ENCODE measurements at regions not wholly inside any gene's neighbourhood (a gene's known extent, or its start where the extent isn't known, plus 50 kb on each side); places are given as distances from the start of the nearest gene placed in this dataset.

DNA sequence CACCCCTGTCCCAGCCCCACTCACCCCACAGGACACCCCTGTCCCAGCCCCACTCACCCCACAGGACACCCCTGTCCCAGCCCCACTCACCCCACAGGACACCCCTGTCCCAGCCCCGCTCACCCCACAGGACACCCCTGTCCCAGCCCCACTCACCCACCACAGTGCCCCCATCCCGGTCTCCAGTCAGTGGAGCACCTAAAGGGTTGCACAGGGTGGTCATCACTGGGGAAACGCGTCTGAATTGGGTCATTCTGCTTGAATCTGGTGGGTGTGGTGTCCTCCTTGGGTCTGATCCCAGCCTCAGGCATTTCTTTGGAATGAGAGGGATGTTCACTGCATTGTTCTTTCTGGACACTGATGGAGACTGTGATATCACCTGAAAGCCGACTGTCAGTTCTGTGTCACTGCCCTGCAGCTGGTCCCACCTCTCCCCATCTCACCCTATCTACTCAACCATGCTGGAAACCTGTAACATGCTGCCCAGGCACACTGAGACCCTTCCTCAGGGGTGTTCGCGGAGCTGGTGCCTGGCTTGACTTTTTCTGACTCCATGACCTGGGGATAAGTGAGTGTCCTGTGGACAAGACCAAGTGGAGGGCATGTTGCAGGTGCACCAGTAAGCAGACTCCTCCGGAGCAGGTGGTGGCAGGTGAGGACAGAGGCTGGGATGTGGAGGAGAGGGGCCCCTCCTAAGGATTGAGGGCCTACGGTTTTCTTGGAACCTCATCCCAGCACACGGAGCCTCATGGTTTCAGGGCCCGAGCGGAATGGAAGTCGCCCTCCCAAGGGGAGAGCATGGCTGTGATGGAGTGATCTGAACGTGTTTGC, 262.5 kb upstream of the PPP2R2D start:
- Mint-ChIP-seq H3K9me3 (ENCODE audit: unreplicated experiment) (peaks cover 44% of the 10 kb centered on the region), H3K4me1 (ENCODE audit: unreplicated experiment) (no peaks in the 10 kb centered on the region), H3K27ac (ENCODE audit: unreplicated experiment) (no peak overlapping the region), H3K4me3 (ENCODE audit: unreplicated experiment) (no peak overlapping the region), H3K27me3 (ENCODE audit: unreplicated experiment) (no peaks in the 10 kb centered on the region), H3K36me3 (ENCODE audit: unreplicated experiment) (peaks cover 2% of the 10 kb centered on the region)
- TF ChIP-seq, protein P1, sequence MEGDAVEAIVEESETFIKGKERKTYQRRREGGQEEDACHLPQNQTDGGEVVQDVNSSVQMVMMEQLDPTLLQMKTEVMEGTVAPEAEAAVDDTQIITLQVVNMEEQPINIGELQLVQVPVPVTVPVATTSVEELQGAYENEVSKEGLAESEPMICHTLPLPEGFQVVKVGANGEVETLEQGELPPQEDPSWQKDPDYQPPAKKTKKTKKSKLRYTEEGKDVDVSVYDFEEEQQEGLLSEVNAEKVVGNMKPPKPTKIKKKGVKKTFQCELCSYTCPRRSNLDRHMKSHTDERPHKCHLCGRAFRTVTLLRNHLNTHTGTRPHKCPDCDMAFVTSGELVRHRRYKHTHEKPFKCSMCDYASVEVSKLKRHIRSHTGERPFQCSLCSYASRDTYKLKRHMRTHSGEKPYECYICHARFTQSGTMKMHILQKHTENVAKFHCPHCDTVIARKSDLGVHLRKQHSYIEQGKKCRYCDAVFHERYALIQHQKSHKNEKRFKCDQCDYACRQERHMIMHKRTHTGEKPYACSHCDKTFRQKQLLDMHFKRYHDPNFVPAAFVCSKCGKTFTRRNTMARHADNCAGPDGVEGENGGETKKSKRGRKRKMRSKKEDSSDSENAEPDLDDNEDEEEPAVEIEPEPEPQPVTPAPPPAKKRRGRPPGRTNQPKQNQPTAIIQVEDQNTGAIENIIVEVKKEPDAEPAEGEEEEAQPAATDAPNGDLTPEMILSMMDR (IDR thresholded peaks at IDR 0.05), result no peak
- peak; percentile 69 for DNase-seq (ENCODE audit: extremely low spot score, unreplicated experiment)

DNA sequence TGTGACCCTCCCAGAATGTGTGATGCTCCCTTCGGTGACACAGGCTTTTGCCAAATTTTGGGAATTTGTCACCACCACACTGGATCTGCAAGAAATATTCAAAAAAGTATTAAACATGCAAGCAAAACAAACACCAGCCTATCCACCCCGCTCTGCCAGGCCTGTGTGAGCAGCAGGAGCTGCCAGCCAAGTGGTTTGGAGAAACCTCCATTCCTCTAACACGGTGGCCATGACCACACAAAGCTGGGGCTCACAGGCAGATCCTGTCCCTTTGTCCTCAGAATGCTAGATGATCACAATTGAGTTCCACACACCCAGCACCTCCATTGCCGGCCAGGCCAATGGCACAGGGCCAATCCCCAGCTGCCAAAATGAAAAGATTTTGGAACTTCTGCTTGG, 261.9 kb upstream of the PPP2R2D start:
- H3K4me1 Mint-ChIP-seq (ENCODE audit: unreplicated experiment), result no peaks in the 10 kb centered on the region
- peaks cover 2% of the 10 kb centered on the region for H3K36me3 Mint-ChIP-seq (ENCODE audit: unreplicated experiment)
- H3K4me3 Mint-ChIP-seq (ENCODE audit: unreplicated experiment), result no peak overlapping the region
- TF ChIP-seq, protein P1 (IDR thresholded peaks at IDR 0.05), result no peak
- no peak overlapping the region for H3K27ac Mint-ChIP-seq (ENCODE audit: unreplicated experiment)
- H3K9me3 Mint-ChIP-seq (ENCODE audit: unreplicated experiment), result peaks cover 39% of the 10 kb centered on the region
- no peaks in the 10 kb centered on the region for H3K27me3 Mint-ChIP-seq (ENCODE audit: unreplicated experiment)
- DNase-seq (ENCODE audit: extremely low spot score, unreplicated experiment), result peak; percentile 67

DNA sequence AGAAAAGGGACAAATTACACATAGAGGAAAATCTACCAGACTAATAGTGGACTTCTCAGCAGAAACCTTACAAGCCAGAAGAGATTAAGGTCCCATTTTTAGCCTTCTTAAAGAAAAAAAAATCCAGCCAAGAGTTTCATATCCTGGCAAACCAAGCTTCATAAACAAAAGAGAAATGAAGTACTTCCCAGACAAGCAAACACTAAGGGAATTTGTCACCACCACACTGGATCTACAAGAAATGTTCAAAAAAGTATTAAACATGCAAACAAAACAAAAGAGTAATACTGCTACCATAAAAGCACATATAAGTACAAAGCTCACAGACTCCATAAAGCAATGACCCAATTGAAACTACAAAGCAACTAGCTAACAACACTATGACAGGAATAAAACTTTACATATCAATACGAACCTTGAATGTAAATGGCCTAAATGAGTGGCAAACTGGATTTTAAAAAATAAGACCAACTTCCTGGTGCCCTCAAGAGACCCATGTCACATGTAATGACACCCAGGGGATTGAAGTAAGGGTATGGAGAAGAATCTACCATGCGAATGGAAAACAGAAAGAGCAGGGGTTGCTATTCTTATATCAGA, 260.7 kb upstream of the PPP2R2D start:
- Mint-ChIP-seq H3K27me3 (ENCODE audit: unreplicated experiment) (no peaks in the 10 kb centered on the region), H3K9me3 (ENCODE audit: unreplicated experiment) (peaks cover 44% of the 10 kb centered on the region), H3K36me3 (ENCODE audit: unreplicated experiment) (peaks cover 2% of the 10 kb centered on the region), H3K4me1 (ENCODE audit: unreplicated experiment) (no peaks in the 10 kb centered on the region), H3K27ac (ENCODE audit: unreplicated experiment) (no peak overlapping the region), H3K4me3 (ENCODE audit: unreplicated experiment) (no peak overlapping the region)
- TF ChIP-seq, protein P1 (IDR thresholded peaks at IDR 0.05), result no peak
- DNase-seq (ENCODE audit: extremely low spot score, unreplicated experiment), result no peak

DNA sequence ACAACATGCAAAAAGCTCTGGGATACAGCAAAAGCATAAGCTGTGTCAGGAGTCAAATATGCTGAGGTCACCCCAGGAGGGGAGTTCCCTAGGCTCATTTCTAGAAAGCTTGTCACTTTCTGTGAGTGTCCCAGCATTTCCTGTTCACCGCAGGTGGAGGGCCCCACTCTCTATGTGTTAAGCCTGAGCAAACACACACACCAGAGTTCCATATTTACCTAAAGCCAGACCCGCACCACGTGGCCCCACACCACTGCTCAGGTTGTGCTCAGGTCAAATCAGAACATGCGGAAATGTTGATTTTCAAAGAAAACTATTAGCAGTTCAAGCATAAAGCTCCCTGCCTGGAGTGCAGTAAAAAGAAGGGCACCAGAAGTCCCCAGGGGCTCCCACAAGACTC, 259.6 kb upstream of the PPP2R2D start:
- Mint-ChIP-seq H3K27me3 (ENCODE audit: unreplicated experiment) (no peaks in the 10 kb centered on the region), H3K36me3 (ENCODE audit: unreplicated experiment) (no peaks in the 10 kb centered on the region), H3K27ac (ENCODE audit: unreplicated experiment) (no peak overlapping the region), H3K4me3 (ENCODE audit: unreplicated experiment) (no peak overlapping the region), H3K4me1 (ENCODE audit: unreplicated experiment) (no peaks in the 10 kb centered on the region), H3K9me3 (ENCODE audit: unreplicated experiment) (peaks cover 39% of the 10 kb centered on the region)
- TF ChIP-seq, protein P1 (IDR thresholded peaks at IDR 0.05), result no peak
- no peak for DNase-seq (ENCODE audit: extremely low spot score, unreplicated experiment)

DNA sequence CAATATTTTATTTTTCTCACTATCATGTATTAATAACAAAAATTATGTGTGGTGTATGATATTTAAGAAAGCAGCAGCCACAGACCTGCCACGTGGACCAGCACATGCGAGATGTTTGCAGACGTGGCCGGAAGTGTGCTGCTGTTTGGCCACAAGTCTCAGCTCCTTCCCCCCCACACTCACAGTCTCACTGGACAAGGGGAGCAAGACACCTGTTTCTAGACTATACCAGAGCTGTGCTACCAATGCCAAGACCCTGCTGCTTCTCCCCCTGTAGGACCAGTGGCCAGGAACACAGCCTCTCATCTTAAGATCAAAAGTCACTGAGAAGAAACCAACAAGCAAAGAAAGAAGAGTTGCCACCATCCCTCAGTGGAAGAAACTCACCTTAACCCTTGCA, 258.9 kb upstream of the PPP2R2D start:
- no peaks in the 10 kb centered on the region for H3K36me3 Mint-ChIP-seq (ENCODE audit: unreplicated experiment)
- TF ChIP-seq, protein P1 (IDR thresholded peaks at IDR 0.05), result no peak
- peaks cover 34% of the 10 kb centered on the region for H3K9me3 Mint-ChIP-seq (ENCODE audit: unreplicated experiment)
- peak; percentile 48 for DNase-seq (ENCODE audit: extremely low spot score, unreplicated experiment)
- no peaks in the 10 kb centered on the region for H3K4me1 Mint-ChIP-seq (ENCODE audit: unreplicated experiment)
- no peaks in the 10 kb centered on the region for H3K27me3 Mint-ChIP-seq (ENCODE audit: unreplicated experiment)
- no peak overlapping the region for H3K4me3 Mint-ChIP-seq (ENCODE audit: unreplicated experiment)
- no peak overlapping the region for H3K27ac Mint-ChIP-seq (ENCODE audit: unreplicated experiment)

All from osteocyte (in vitro differentiated cells).